ENCODE measurements at regions not wholly inside any gene's neighbourhood (a gene's known extent, or its start where the extent isn't known, plus 50 kb on each side); places are given as distances from the start of the nearest gene placed in this dataset.

GRCh38 chr1:244968471-244968871, 104.1 kb upstream of the HNRNPU start:
- H3K9ac ChIP-seq (ENCODE audit: insufficient read depth in 1 of 2, low read depth in 2 of 2, low read length in 2 of 2): peak overlapping the region; percentile 55 to 84; a peak in 2 of 4 replicates
- 82% methylated on average over 12 of the region's 12 CpGs for WGBS (ENCODE audit: insufficient coverage, low coverage, missing lambda C conversion rate)
- no peaks in the 10 kb centered on the region for H3K27me3 ChIP-seq (ENCODE audit: control insufficient read depth in 2 of 2, insufficient read depth in 2 of 2, low read length in 2 of 2)
- BruUV-seq (replicated peaks): no TSS peak
- ChIA-PET CTCF (ENCODE audit: low intra/inter-chr PET ratio) (no interaction called here), POLR2A (interaction anchor here (1.5 to 2.1 kb wide), 2 partner anchors 10 to 103 kb away, joined by 7 to 11 read pairs; partner anchors contain the start of gene HNRNPU)
- H3K79me2 ChIP-seq (ENCODE audit: control insufficient read depth, insufficient read depth, low read length): peaks cover 24% of the 10 kb centered on the region
- H3K4me3 ChIP-seq: no peak overlapping the region
- peaks cover 2% of the 10 kb centered on the region; the same call in 1 of the 3 replicates for H3K36me3 ChIP-seq (ENCODE audit: control insufficient read depth, insufficient read depth, low read length)
- peak in 1 of 4 experiments; percentile 16 for DNase-seq (ENCODE audit: extremely low read depth in 1 of 4, low spot score in 3 of 4)
- H3K9me3 ChIP-seq (replicated peaks; ENCODE audit: control insufficient read depth, insufficient read depth, low read depth, low read length): no peaks in the 10 kb centered on the region
- no peak overlapping the region for H3K4me2 ChIP-seq (ENCODE audit: insufficient read depth, low read length)
- H4K20me1 ChIP-seq (replicated peaks; ENCODE audit: control insufficient read depth, insufficient read depth, low read length): no peaks in the 10 kb centered on the region
- no peaks in the 10 kb centered on the region for H3K9me1 ChIP-seq (ENCODE audit: control insufficient read depth, insufficient read depth, low read length)
- H2AFZ ChIP-seq (ENCODE audit: low read depth, low read length): peak overlapping the region; percentile 65
- H3K4me1 ChIP-seq (replicated peaks in 1 of 2; ENCODE audit: control insufficient read depth in 2 of 2, insufficient read depth in 2 of 2, low read length in 2 of 2): peaks cover 20 to 21% of the 10 kb centered on the region in 2 experiments
- in situ Hi-C loops (cut with MboI) (loop anchor here (5.0 kb wide), 1 partner anchor 101 kb away; no protein-coding TSS in a partner anchor), intact Hi-C loops (cut with micrococcal nuclease) (loop anchor here (2.0 kb wide), 1 partner anchor 50 kb away; no protein-coding TSS in a partner anchor)
- ATAC-seq: no peak
- FAIRE-seq: no peak
- H3K27ac ChIP-seq (ENCODE audit: extremely low read depth, low read depth, low read length): peak overlapping the region; percentile 95; the same call in 1 of the 3 replicates
- TF ChIP-seq ZNF134 (CRISPR knock-in tag; conservative IDR thresholded peaks at IDR 0.05) (no peak), POLR2G (IDR thresholded peaks at IDR 0.05; ENCODE audit: low read depth, low read length) (no peak), ZNF707 (CRISPR knock-in tag; conservative IDR thresholded peaks at IDR 0.05) (no peak), ZNF830 (CRISPR knock-in tag; IDR thresholded peaks at IDR 0.05) (no peak), HDAC1 (IDR thresholded peaks at IDR 0.05) (0 out of 4 replicates have a peak, but pooled peaks of 1 of the 2 experiments have one; percentile 30), HNRNPH1 (optimal IDR thresholded peaks at IDR 0.05; ENCODE audit: low read depth, low read length) (no peak), SMARCA4 (IDR thresholded peaks at IDR 0.05) (peak; percentile 32; the same call in 1 of the 2 replicates), MAX (CRISPR knock-in tag; IDR thresholded peaks at IDR 0.05) (0 out of 2 replicates have a peak, but pooled peaks have one; percentile 20), HOXB6 (CRISPR knock-in tag; IDR thresholded peaks at IDR 0.05; ENCODE audit: borderline replicate concordance) (no peak), ZNF696 (CRISPR knock-in tag; conservative IDR thresholded peaks at IDR 0.05) (no peak), NR2C1 (IDR thresholded peaks at IDR 0.05) (no peak), NR2C1 (tag; IDR thresholded peaks at IDR 0.05) (no peak), NFRKB (IDR thresholded peaks at IDR 0.05; ENCODE audit: low read depth) (no peak), MTA3 (IDR thresholded peaks at IDR 0.05; ENCODE audit: borderline replicate concordance) (no peak), MLLT1 (IDR thresholded peaks at IDR 0.05) (0 out of 4 replicates have a peak, but pooled peaks of 1 of the 2 experiments have one; percentile 69), JUND (IDR thresholded peaks at IDR 0.05; ENCODE audit: borderline replicate concordance, low read depth, low read length) (no peak), JUND (tag; IDR thresholded peaks at IDR 0.05; ENCODE audit: borderline replicate concordance, low read depth, low read length) (no peak), MCM7 (IDR thresholded peaks at IDR 0.05) (no peak), KAT8 (IDR thresholded peaks at IDR 0.05; ENCODE audit: low read depth) (no peak), TAF7 (tag; IDR thresholded peaks at IDR 0.05) (no peak), NCOA6 (IDR thresholded peaks at IDR 0.05) (no peak)

All from K562 (cell line).